ENCODE measurements at regions not wholly inside any gene's neighbourhood (a gene's known extent, or its start where the extent isn't known, plus 50 kb on each side); places are given as distances from the start of the nearest gene placed in this dataset.

DNA sequence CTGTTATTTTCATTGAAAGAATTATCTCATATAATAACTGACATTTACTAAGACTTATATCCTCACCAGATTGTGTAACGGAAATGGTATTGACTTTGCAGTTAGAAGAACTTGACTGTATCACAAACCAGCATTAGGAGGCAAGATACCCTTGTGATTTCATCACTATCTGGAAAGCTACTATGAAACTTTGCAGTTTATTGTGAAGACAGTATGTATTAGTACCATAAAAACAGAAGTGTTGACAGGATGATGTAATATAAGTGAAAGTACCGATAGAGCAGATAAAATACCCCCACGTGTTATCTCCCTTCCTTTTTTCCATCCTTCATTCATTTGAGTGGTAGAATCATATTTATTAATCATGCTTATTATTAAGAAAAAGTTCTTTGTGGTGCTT, 365.7 kb upstream of the KLHL1 start:
- DNase-seq, result no peak

DNA sequence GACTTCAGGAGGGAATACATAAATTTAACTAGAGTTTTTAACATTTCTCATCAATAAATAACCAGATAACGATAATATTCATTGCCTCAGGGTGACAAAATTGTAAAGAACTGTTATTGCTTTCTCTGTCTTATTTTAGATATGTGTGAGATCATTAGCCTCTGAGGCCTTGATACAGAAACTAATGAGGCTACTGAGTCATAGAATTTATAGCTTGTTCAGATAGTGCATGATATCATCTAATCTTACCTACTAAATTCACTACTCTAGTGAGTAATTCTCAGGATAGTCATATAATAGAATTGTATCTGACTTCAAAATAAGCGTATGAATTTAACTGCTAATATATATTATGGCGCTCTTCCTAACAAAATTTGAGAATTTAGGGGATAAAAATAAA, 360.8 kb upstream of the KLHL1 start:
- no peak for DNase-seq

DNA sequence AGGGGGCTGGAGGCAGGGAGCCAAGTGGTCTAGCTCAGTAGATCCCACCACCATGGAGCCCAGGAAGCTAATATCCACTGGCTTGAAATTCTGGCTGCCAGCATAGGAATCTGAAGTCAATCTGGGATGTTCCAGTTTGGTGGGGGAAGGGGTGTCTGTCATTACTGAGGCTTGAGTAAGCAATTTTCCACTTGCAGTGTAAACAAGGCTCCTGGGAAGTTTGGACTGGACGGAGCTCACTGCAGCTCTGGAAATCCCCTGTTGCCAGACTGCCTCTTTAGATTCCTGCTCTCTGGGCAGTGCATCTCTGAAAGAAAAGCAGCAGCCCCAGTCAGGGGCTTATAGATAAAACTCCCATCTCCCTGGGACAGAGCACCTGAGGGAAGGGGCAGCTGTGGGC, 349.2 kb upstream of the KLHL1 start:
- DNase-seq, result no peak

DNA sequence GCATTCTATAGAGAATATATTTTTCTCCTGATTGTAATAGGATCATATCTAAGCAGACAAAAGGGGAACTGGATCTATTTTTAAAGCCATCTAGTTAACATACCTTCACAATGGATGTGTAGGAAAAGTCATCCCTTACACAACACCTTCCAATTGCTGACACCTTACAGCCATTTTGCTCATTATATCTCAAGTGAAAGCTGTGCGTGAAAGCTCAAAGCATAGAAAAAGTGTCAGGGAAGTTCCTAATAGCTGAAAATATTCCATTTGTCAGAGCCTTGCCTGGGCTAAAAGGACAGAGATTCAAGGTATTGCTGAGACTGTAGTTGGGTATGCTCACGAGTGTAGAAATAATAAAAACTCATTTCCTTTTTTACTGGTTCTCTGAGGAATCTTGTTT, 340.6 kb upstream of the KLHL1 start:
- DNase-seq, result no peak

DNA sequence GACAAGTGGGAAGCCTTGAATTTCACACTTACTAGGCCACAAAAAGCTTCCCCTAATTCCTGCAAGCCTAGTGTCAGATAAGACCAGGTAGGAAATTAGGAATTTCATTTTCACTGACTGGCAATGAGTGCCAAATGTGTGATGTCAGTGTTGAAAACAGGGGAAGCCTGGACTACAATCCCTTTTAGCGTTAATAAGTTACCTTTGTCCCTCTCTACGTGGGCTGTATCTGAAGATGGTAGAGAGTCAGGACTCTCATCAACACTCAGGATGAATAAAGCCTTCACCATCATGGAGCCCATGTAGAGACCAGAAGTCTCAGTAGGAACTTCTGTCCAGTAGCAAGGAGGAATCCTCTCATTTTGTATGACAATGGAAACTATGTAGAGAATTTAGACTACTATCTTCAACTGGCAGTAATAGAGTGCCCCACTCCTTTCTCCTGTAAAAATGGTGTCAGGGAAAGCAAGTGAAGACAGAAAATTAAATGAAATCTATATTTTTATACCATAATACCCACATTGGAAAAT, 324.1 kb upstream of the KLHL1 start:
- DNase-seq, result no peak

DNA sequence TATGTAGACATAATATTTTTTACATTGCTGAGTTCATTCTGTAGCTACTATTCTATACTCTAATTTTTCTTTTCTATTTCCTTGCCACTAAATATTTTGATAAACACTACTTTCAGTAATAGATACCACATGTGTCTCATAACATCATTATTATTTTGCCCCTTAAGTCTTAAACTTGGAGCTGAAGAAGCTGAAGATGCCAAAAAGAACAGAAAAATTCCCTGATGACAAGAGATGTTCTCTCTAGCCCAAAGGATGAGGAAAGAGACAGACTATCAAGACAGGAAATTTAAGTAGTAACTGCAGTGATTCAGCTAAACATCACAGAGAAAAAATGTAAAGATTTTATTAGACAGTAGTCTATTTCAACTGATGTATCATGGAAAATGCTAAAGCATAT, 322.0 kb upstream of the KLHL1 start:
- no peak for DNase-seq

DNA sequence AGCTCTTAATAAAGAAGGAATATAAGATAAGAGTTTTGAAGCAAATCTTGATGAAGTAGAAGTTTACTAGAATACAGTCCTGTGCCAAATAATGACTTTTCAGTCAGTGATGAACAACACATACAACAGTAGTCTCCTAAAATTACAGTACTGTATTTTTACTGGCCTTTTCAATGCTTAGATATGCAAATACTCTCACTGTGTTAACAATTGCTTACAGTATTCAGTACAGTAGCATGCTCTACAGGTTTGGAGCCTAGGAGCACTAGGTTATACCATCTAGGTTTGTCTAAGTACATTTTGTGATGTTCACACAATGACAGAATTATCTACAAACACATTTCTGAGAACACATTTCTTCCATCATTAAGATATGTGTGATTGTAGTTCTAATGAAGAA, 316.7 kb upstream of the KLHL1 start:
- no peak for DNase-seq

DNA sequence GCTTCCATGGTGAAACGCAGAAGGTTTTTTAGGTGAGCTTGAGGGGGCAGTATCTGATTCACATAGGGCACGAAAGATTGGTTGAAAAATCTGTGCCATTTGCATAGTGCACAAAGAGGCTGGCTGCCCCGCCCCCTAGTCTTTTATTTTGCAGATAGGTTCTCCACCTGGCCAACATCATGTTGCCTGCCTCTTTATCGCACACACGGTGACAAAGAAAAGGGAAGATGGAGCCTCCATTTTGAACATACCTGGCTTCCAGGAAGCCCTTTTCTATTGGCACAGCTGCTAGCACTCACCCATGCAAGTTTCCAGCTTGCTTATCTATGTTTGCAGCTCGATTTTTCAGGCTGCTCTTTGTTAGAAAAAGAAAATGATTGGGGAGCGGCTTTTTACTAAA, 316.2 kb upstream of the KLHL1 start:
- no peak for DNase-seq

DNA sequence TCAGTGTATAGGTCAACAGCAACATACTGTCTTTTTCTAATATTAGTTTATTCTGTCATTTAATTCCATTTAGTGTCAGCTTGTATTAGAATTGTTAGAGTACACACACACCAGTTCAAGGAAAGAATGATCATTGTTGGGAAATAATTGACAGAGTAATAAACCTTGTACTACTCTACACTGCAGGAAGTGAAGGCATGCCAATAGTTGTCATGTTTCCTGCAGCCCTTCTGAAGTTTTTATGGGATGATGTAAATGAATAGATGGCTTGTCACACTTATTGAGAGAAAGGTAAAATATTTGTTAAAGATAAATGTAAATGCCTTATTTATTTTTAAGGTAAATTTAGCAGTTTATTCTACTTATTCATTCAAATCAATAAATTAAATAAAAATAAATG, 306.9 kb upstream of the KLHL1 start:
- no peak for DNase-seq

DNA sequence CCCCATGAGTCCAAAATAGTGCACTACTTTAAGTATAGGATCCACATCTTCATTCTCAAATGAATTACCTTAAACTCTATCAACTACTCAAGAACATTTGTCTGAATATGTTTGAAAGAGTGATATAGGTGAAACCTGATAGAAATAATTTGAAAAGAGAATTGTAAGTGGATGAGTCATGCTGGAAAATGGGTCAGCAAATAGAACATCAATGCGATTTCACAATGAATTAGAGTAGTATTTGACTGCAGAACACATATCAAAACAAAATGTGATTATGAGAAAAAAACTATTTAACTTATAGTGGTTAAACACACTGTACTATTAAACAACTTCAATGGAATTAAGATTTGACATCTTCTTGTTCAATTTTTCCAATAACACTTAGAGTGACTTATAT, 300.6 kb upstream of the KLHL1 start:
- DNase-seq, result no peak

DNA sequence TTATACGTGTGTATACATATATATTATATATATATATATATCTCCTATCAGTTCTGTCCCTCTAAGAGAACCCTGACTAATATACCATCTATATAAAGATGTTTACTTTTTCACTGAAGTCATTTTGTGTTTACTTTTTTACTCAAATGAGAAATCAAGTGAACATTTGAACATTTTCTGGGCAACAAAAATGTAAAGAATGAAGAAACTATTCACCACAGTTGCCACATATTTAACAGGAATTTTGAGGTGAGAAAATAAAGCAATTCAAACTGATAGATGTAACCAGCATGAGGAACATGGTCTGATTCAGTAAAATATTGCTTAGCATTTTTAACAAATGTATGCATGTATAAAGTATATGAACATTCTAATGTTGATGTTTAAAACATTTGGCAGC, 299.2 kb upstream of the KLHL1 start:
- DNase-seq, result no peak

DNA sequence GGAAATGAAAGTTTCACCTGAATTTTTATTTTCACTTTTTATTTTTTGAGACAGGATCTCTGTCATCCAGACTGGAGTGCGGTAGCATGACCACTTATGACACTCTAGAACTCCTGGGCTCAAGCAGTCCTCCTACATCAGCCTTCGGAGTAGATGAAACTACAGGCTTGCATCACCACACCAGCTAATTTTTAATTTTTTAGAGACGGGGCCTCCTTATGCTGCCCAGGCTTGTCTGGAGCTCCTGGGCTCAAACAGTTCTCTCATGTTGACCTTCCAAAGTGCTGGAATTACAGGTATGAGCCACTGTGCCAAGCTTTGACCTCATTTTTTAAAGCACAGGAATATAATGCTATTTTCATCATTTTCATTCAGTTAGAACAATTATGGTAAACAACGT, 297.0 kb upstream of the KLHL1 start:
- DNase-seq, result no peak

DNA sequence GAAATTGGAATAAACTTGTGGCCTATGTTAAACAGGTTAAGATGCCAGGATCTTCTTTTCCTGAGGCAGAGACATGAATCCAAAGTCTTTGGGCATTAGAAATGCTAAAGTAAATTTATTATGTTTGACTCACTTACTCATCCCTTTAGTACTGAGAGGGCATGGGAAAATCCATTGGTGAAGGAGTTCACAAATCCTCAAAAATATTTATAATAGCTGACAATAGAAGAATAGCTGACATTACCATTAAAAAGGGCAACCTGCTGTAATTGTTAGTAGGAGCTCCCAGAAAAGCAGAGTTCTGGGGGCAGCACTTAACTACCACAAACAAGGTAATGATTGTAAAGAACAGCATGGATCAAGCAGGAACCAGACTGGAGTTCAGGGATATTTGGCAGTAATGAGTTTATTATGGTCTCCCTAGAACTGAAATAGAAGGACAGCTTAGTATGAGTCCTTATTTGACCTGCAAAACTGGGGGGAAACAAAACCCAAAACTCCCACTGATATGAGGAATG, 285.8 kb upstream of the KLHL1 start:
- DNase-seq, result no peak

DNA sequence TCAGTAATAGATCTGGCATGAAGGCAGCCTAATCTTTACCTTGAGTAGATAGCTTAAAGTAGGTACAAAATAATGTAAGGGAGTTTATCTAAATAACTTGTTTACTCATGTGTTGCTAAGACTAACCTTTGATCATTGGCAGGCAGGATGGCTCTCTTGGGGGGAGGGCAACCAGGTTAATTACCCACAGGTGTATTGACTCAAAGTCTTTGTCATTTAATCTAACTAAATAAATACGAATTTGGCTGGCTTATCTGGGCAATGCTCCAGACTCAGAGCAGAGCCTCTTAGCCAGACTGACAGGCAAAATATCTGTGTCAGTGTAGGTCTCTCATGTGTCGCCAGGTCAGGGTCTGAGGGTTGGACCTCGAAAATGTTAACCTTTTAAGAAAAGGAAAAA, 283.4 kb upstream of the KLHL1 start:
- DNase-seq, result no peak

DNA sequence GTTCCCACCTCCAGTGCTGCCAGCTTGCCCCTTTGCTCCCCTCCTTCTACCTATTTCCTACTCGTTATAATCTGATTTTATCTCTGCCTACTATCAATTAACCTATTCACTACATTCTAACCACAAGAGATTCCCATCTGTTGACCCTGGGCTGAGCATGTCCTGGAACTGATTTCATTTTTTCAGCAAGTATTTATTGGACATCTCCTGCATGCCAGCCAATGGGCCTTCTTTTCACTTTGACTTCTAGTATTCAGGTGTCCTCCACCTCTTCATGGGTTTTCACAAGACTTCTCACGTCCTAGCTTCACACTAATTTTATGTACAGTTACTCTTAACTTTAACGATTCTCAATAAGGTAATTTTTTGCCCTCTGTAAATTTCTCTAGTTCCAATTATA, 282.7 kb upstream of the KLHL1 start:
- no peak for DNase-seq

DNA sequence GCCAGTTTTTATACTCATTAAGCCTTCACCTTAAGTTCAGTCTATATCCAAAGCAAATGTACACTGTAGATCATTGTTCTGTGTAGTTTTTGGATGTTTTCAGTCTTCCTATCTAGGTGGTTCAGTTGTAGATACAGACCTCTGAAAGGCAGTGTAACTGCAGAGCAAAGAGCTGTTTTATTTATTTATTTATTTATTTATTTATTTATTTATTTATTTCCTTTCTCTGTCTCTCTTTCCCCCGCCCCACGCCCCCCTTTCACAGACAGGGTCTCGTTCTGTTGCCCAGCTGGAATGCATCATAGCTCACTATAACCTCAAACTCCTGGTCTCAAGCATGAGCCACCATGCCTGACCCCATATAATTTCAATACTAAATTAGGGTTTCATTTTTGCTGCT, 281.8 kb upstream of the KLHL1 start:
- no peak for DNase-seq

DNA sequence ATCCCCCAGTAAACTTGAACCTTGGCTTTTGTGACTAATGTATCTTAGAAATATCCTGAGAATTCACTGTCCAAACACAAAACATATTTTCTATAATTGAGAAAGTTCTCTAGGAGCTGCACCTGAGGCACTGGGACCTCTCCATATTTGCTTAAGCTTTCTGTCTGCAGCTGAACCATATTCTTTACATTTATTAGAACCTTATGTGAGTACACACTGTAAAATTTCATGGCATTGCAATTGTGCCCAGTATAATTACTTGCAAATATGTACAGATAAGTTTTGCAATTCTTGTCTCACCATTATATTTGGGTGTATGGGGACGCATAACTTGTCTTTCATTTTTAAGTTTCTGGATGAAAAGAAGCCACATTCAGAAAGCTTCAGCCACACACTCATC, 280.7 kb upstream of the KLHL1 start:
- no peak for DNase-seq

DNA sequence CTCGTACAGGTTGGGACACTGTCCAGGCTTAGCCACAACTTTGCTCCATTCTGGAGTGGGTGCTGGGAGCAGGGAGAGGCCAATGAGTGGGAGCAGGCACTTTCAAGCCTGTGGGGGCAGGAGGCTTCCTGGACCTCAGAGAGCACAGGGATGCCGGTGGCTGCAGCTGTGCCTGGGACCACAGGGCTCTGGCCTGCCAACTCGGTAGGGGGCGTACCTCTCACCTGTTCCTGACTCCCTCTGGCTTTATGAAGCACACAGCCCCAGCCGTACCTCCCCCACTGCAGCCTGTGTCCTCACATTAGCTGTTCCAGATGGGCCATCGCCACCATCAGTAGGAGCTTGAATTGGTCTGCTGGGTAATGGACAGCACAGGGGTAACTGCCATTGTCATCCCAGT, 278.7 kb upstream of the KLHL1 start:
- no peak for DNase-seq

DNA sequence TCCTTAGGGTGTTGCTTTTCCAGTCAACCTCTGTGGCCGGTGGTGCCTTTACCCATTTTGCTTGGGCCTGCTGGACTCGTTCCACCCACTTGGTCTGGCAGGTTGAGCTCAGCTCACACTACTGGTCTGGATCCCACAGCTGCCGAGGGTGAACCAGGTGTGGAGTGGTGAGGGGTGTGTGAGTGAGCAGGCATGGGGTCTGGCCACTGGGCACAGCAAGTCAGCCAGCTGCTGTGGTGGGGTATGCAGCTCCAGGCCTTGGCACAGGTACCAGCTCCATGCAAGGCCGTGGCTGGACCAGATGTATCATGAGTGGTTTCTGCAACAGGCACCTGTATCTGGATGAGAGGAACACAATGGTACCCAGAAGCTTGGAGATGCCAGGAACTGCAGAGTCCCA, 277.6 kb upstream of the KLHL1 start:
- DNase-seq, result no peak

DNA sequence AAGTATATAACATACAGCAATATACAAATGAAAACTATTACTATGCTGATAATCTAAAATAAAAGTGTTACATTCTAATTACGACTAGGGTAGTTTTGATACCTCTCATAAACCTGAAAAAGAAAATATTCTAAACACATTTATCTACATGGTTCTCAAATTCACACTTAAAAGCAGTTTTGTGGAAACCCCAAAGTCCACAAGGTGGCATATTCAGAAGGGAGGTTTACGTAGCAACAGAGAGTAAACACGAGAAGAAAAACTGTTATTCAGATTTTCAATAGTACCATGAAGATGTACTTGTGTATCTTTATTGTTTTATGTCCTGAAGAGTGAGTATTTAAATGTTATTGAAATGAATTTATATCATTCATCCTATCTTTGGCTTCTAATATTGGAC, 275.9 kb upstream of the KLHL1 start:
- DNase-seq, result no peak

DNA sequence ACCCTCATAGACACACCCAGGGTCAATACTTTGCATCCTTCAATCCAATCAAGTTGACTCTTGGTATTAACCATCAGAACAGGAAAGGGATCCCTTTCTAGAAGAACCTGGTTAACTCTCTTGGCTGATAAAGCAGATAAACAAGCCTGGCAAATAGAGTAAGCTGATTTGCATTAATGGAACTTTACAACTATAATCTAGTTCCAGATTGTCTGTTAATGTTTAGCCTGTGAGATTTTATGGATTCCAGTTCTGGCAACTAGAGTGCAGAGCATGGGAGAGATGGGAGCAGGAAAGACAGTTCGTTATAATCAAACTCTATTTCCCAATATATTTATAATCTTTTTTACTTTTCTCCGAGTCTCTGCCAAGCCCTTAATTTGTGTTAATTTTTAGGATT, 272.6 kb upstream of the KLHL1 start:
- DNase-seq, result no peak

DNA sequence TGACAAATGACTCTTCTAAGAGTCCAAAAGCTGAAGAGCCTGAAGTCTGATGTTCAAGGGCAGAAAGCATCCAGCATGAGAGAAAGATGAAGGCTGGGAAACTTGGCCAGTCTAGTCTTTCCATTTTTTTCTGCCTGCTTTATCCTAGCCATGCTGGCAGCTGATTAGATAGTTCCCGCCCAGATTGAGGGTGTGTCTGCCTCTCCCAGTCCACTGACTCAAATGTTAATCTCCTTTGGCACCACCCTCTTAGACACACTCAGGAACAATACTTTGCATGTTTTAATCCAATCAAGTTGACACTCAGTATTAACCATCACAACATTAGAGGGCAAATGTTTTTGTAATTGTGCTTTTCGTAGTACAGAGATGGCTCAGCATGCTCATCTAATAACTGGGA, 267.5 kb upstream of the KLHL1 start:
- no peak for DNase-seq

DNA sequence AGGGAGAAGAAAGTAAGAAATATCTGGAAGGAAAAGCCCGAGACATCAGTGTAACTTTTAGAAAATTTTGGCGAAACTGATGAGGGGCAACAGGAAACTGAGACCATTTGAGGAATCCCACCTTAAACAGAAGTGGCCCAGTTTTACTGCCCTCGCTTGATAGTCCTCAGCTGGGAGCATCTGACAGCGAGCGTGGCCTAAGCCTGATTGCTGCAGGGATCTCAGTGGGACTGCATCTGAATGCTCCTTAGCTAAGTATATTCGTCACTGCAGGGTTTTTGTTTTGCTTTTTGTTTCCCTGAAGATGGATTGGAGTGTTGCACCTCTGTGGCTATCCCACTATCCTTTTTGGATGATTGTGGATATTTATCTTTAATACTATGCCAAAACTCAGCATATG, 262.7 kb upstream of the KLHL1 start:
- no peak for DNase-seq

DNA sequence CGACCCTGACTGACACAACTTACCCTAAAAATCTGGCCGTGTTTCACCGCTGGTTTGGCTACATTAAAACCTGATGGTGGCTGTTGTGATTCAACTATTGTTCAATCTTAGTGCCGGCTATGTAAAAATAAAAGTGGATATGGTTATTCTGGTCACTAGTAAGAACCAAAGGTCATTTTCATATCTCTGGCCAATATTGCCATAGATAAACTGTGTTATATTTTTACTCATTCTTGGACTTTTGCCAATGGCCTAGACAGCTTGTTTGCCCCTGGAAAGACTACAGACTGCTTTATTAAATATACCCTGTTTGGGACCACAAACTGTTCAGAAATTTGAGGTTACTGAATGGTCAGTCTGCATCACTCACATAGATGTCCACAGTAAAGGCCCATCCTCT, 258.5 kb upstream of the KLHL1 start:
- no peak for DNase-seq

DNA sequence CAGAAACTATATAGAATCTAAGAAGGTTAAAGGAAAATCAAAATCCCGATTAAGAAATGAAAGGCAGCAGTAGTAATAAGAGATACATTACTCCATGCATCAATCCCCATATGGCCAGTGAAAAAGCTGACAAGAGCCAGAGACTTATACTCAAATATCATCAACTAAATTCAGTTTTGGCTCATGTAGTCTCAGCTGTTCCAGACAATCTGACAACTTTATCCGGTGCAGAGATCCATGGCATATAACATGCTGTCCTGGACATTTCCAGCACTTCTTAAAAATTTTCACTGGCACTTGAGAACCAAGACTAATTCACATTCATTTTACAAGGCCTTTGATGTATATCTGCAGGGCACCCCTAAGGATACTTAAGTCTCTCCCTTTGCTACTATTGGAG, 255.7 kb upstream of the KLHL1 start:
- no peak for DNase-seq

Data from CD4-positive, alpha-beta T cell treated with Interferon alpha-2 for 1 hour (primary cell).